ENCODE measurements at regions not wholly inside any gene's neighbourhood (a gene's known extent, or its start where the extent isn't known, plus 50 kb on each side); places are given as distances from the start of the nearest gene placed in this dataset.

GRCh38 chr10:29780096-29780495, 145.3 kb upstream of the SVIL start:
- POLR2A ChIA-PET: no interaction called here
- CTCF ChIA-PET: interaction anchor here (1.1 to 1.3 kb wide), 2 partner anchors 14 to 16 kb away, joined by 3 read pairs; no protein-coding TSS in a partner anchor

DNA sequence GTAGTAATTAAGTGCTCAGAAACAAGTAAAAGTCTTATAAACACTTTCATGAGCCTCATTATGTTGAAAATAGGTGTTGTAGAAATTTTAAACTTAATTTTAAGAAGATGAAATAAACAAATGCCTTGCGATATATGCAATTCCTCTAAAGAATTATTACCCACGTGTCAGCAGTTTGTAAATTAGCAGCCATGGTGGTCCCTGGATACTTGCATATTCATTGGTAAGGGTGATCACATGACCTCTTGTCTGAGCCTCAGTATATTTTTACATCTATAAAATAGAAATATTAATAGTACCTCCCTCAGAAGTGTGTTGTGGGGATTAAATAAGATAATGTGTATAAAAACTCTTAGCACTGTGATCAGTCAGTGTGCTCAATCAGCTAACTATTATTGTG, 141.5 kb upstream of the SVIL start:
- ChIA-PET CTCF (interaction anchor here (0.6 kb wide), 1 partner anchor 39 kb away, joined by 4 read pairs; no protein-coding TSS in a partner anchor), POLR2A (interaction anchor here (0.7 kb wide), 1 partner anchor 509 kb away, joined by 11 read pairs; no protein-coding TSS in a partner anchor)
- H3K27me3 ChIP-seq (ENCODE audit: control insufficient read depth, insufficient read depth, low read length): no peaks in the 10 kb centered on the region; the same call in 1 of the 2 replicates
- no peak for TF ChIP-seq CTCF (IDR thresholded peaks at IDR 0.05; ENCODE audit: insufficient read depth, low read depth, low read length)
- no peak overlapping the region for H3K4me3 ChIP-seq (ENCODE audit: low read depth, low read length)
- no peaks in the 10 kb centered on the region for H3K36me3 ChIP-seq (ENCODE audit: control insufficient read depth, insufficient read depth, low read length)
- no peak for DNase-seq (ENCODE audit: low read depth)

More at GRCh38 chr10:29780096-29780495, 145.3 kb upstream of the SVIL start:
- no peaks in the 10 kb centered on the region for H3K27me3 ChIP-seq (ENCODE audit: control insufficient read depth, insufficient read depth, low read length)
- DNase-seq (ENCODE audit: low read depth): no peak
- no peaks in the 10 kb centered on the region for H3K36me3 ChIP-seq (ENCODE audit: control insufficient read depth, insufficient read depth, low read length)
- no peak for TF ChIP-seq CTCF (IDR thresholded peaks at IDR 0.05; ENCODE audit: insufficient read depth, low read depth, low read length)
- H3K4me3 ChIP-seq (ENCODE audit: low read depth, low read length): no peak overlapping the region

DNA sequence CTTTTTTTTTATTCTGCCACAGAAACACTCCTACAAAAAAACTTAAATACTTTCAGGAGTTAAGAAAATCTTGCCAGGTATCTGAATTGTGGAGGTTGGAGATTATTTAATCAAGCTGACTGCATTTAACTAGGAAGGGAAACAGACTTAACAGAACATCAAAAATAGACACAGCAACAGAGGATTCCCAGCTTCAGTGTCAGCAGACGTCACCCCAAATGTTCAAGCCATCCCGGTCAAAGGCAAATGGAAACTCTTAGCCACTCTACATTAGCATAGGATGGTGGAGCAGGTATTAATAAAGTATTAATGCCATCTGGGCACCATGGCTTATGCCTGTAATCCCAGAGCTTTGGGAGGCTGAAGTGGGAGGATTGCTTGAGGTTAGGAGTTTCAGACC, 139.7 kb upstream of the SVIL start:
- Histone ChIP-seq H3K4me3 (ENCODE audit: low read depth, low read length) (no peak overlapping the region), H3K36me3 (ENCODE audit: control insufficient read depth, insufficient read depth, low read length) (no peaks in the 10 kb centered on the region), H3K27me3 (ENCODE audit: control insufficient read depth, insufficient read depth, low read length) (peaks cover 2% of the 10 kb centered on the region)
- TF ChIP-seq CTCF (IDR thresholded peaks at IDR 0.05; ENCODE audit: insufficient read depth, low read depth, low read length): no peak
- CTCF ChIA-PET: interaction anchor here (0.7 kb wide), 1 partner anchor 25 kb away, joined by 4 read pairs; no protein-coding TSS in a partner anchor
- POLR2A ChIA-PET: no interaction called here
- no peak for DNase-seq (ENCODE audit: low read depth)

DNA sequence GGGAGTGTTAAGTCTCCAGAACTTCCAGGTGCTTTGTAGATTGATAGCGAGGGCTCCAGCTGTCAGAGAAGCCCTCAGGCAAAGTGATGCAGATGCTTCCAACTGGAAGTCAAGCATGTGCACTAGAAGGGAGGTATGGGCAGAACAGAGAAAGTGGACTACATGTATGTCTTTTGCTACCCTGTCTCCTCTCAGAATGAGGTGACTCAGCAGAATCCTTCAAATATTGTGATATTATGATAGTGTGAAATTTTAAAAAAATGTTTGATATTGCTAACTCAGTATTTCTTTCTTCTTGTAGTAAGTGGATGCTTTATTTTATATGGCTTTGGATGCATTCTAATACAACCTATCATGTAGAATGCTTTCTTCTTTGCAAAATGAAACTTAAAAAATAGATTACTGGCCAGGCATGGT, 138.9 kb upstream of the SVIL start:
- Histone ChIP-seq H3K4me3 (ENCODE audit: low read depth, low read length) (no peak overlapping the region), H3K36me3 (ENCODE audit: control insufficient read depth, insufficient read depth, low read length) (no peaks in the 10 kb centered on the region), H3K27me3 (ENCODE audit: control insufficient read depth, insufficient read depth, low read length) (peaks cover 2% of the 10 kb centered on the region)
- CTCF ChIA-PET: interaction anchor here (0.7 kb wide), 1 partner anchor 24 kb away, joined by 4 read pairs; no protein-coding TSS in a partner anchor
- TF ChIP-seq CTCF (IDR thresholded peaks at IDR 0.05; ENCODE audit: insufficient read depth, low read depth, low read length): no peak
- no peak for DNase-seq (ENCODE audit: low read depth)
- POLR2A ChIA-PET: no interaction called here

DNA sequence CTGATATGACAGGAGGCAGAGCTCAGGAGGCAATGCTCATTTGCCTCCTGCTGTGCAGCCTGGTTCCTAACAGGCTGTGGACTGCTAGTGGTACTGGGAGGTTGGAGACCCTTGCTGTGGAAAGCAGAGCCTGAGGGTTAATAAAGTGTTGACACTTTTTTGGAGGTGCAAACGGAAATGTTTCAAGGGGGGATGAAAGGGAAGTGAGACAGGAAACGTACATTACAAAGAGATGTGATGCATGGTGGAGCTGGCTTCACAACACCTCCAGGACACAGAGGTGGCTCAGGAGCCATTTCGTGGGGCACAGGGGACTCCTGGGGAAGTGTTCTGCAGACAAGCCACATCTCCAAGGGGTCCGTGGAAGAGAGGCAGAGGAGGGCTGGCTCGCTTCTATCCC, 137.6 kb upstream of the SVIL start:
- POLR2A ChIA-PET: no interaction called here
- CTCF ChIA-PET: interaction anchor here (0.6 kb wide), 1 partner anchor 26 kb away, joined by 3 read pairs; no protein-coding TSS in a partner anchor
- Histone ChIP-seq H3K36me3 (ENCODE audit: control insufficient read depth, insufficient read depth, low read length) (no peaks in the 10 kb centered on the region), H3K27me3 (ENCODE audit: control insufficient read depth, insufficient read depth, low read length) (peaks cover 5% of the 10 kb centered on the region), H3K4me3 (ENCODE audit: low read depth, low read length) (no peak overlapping the region)
- DNase-seq (ENCODE audit: low read depth): no peak
- TF ChIP-seq CTCF (IDR thresholded peaks at IDR 0.05; ENCODE audit: insufficient read depth, low read depth, low read length): no peak
